ENCODE measurements at regions not wholly inside any gene's neighbourhood (a gene's known extent, or its start where the extent isn't known, plus 50 kb on each side); places are given as distances from the start of the nearest gene placed in this dataset.

- TF ChIP-seq CTCF (tag by site-specific recombination; IDR thresholded peaks at IDR 0.05) (no peak), ZBTB49 (tag by site-specific recombination; IDR thresholded peaks at IDR 0.05; ENCODE audit: low read depth) (no peak), ZNF530 (tag by site-specific recombination; IDR thresholded peaks at IDR 0.05; ENCODE audit: low read depth) (no peak), ZNF629 (tag by site-specific recombination; IDR thresholded peaks at IDR 0.05) (no peak), ZNF843 (tag by site-specific recombination; IDR thresholded peaks at IDR 0.05) (no peak), ZNF645 (tag by site-specific recombination; IDR thresholded peaks at IDR 0.05) (no peak), PRDM2 (tag by site-specific recombination; IDR thresholded peaks at IDR 0.05; ENCODE audit: borderline replicate concordance) (no peak), ZNF248 (tag by site-specific recombination; IDR thresholded peaks at IDR 0.05) (no peak), ZNF518A (tag by site-specific recombination; conservative IDR thresholded peaks at IDR 0.05; ENCODE audit: low read depth) (no peak), ZNF529 (tag by site-specific recombination; IDR thresholded peaks at IDR 0.05; ENCODE audit: insufficient replicate concordance) (no peak), ZBTB44 (tag by site-specific recombination; IDR thresholded peaks at IDR 0.05) (no peak)
Measured at GRCh38 chr21:38954588-38955004, 148.9 kb downstream of the ETS2 start.
